ENCODE measurements at regions not wholly inside any gene's neighbourhood (a gene's known extent, or its start where the extent isn't known, plus 50 kb on each side); places are given as distances from the start of the nearest gene placed in this dataset.

DNA sequence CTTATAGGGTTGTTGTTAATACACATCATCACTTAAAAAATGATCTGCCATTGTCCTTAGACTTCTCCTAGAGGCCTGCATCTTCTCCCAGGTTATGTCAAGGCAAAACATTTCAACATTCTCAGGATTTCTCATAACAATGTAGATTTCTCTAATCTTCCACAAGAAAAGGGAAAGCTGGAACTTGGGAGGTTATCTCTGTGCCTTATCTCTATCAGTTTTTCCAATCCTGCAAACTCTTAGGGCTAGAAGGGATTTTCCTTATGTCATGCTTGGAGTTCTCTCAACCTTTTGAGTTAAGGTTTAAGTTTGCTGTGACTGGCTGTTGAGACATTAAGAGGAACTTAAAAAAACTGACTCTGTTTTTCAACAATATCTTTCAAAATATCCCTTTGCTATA lies 300.6 kb upstream of the TFPI start:
- TF ChIP-seq, protein P1, sequence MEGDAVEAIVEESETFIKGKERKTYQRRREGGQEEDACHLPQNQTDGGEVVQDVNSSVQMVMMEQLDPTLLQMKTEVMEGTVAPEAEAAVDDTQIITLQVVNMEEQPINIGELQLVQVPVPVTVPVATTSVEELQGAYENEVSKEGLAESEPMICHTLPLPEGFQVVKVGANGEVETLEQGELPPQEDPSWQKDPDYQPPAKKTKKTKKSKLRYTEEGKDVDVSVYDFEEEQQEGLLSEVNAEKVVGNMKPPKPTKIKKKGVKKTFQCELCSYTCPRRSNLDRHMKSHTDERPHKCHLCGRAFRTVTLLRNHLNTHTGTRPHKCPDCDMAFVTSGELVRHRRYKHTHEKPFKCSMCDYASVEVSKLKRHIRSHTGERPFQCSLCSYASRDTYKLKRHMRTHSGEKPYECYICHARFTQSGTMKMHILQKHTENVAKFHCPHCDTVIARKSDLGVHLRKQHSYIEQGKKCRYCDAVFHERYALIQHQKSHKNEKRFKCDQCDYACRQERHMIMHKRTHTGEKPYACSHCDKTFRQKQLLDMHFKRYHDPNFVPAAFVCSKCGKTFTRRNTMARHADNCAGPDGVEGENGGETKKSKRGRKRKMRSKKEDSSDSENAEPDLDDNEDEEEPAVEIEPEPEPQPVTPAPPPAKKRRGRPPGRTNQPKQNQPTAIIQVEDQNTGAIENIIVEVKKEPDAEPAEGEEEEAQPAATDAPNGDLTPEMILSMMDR (conservative IDR thresholded peaks at IDR 0.05; ENCODE audit: low read length): no peak
- TF ChIP-seq EZH2phosphoT487 (IDR thresholded peaks at IDR 0.05; ENCODE audit: borderline replicate concordance, low read depth, low read length): no peak

Measured in OCI-LY7 (cell line).